ENCODE measurements at regions not wholly inside any gene's neighbourhood (a gene's known extent, or its start where the extent isn't known, plus 50 kb on each side); places are given as distances from the start of the nearest gene placed in this dataset.
A peak's percentile ranks its signal among the peaks of the same experiment; 100 is the strongest.

DNA sequence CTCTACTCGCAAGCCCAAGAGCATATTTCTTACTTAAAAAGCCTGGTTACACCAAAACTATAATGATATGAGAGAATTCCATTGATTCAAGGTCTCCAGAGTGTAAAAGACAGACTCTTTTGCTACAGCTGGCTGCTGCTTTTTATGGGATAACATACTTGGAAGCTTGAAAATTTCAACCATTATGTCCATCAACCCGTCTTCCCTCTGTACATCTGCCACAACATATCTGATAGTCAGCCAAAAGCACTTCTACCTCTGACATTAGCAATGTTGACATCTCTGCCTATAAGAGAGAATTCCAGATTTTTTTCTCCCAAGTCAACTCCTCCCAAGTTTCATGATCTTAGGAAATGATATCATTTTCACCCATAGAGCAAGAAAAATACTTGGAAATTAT, 54.4 kb upstream of the IQCM start:
- Histone ChIP-seq H3K9me3 (ENCODE audit: low read depth, low read length) (0 out of 2 replicates have a peak, but pooled peaks cover 3% of the 10 kb centered on the region), H3K4me3 (no peak overlapping the region), H3K36me3 (ENCODE audit: insufficient read depth, low read length) (no peaks in the 10 kb centered on the region), H3K27ac (no peak overlapping the region), H3K9ac (ENCODE audit: insufficient read length) (no peak overlapping the region)
- no peak for DNase-seq (ENCODE audit: low read depth, low spot score)
- no peak for TF ChIP-seq EZH2 (IDR thresholded peaks at IDR 0.05)
- no peak for TF ChIP-seq POLR2AphosphoS5 (IDR thresholded peaks at IDR 0.05; ENCODE audit: borderline replicate concordance, low read depth, low read length)
- TF ChIP-seq FOXP2 (optimal IDR thresholded peaks at IDR 0.05; ENCODE audit: control extremely low read depth, extremely low read length, insufficient read depth): no peak

DNA sequence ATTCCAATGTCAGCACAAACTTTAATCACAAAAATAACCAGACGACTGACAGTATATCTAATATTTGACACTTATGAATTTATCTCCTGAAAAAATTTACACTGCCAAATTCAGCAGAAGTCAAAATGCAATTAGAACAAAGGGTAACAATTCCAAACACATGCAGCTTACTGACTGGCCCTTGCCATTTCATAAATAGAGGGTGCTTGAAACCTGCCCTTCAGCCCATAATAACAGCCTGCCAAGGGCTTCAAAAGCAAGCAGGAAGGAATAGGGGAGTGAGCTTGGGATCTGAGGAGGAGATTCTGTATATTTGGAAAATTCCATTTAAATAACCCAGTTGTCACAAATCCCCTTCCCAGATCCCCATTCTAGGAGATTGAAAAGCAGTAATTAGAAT, 66.1 kb upstream of the IQCM start:
- TF ChIP-seq EZH2 (IDR thresholded peaks at IDR 0.05): no peak
- no peak for TF ChIP-seq FOXP2 (optimal IDR thresholded peaks at IDR 0.05; ENCODE audit: control extremely low read depth, extremely low read length, insufficient read depth)
- TF ChIP-seq POLR2AphosphoS5 (IDR thresholded peaks at IDR 0.05; ENCODE audit: borderline replicate concordance, low read depth, low read length): no peak
- H3K4me3 ChIP-seq: no peak overlapping the region
- H3K27ac ChIP-seq: no peak overlapping the region
- DNase-seq (ENCODE audit: low read depth, low spot score): no peak
- H3K9ac ChIP-seq (ENCODE audit: insufficient read length): no peak overlapping the region
- no peaks in the 10 kb centered on the region for H3K36me3 ChIP-seq (ENCODE audit: insufficient read depth, low read length)
- no peaks in the 10 kb centered on the region for H3K9me3 ChIP-seq (ENCODE audit: low read depth, low read length)

DNA sequence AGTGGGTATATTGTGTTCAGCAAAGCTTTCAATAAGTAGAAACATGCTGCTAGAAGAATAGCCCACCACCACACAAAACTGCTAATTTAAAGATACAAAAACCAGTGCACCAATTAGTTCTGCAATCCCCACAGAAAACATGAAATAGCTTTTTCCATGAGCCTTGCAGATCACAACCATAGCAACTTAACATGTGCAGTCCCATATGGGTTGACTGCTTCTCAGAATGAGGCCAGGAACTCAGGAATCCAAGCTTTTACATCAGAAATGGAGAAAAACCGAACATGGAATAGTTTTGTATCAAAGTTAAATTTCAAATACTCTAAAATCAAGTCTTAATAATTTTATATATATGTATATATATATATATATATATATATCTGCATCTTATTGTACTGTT, 66.6 kb upstream of the IQCM start:
- Histone ChIP-seq H3K27ac (no peak overlapping the region), H3K36me3 (ENCODE audit: insufficient read depth, low read length) (no peaks in the 10 kb centered on the region), H3K4me3 (no peak overlapping the region), H3K9me3 (ENCODE audit: low read depth, low read length) (no peaks in the 10 kb centered on the region), H3K9ac (ENCODE audit: insufficient read length) (no peak overlapping the region)
- no peak for DNase-seq (ENCODE audit: low read depth, low spot score)
- no peak for TF ChIP-seq FOXP2 (optimal IDR thresholded peaks at IDR 0.05; ENCODE audit: control extremely low read depth, extremely low read length, insufficient read depth)
- no peak for TF ChIP-seq EZH2 (IDR thresholded peaks at IDR 0.05)
- no peak for TF ChIP-seq POLR2AphosphoS5 (IDR thresholded peaks at IDR 0.05; ENCODE audit: borderline replicate concordance, low read depth, low read length)

DNA sequence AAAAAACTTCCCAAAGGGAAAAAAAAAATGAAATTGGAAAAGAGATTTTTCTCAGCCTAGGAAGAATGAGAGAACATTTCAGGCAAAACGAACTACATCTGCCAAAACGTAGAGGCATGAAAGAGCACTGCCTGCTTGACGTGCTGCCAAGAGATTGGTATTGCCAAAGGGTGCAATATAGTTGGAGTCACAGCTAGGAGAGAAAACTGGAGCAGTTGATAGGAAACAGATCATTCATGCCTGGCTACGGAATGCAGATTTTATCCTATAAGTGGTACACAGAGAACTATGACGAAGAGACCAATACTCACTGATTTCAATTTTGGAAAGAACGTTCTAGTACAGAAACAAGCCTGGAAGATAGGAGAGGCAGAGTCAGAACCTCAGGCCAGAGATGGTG, 68.4 kb upstream of the IQCM start:
- H3K36me3 ChIP-seq (ENCODE audit: insufficient read depth, low read length): no peaks in the 10 kb centered on the region
- TF ChIP-seq FOXP2 (optimal IDR thresholded peaks at IDR 0.05; ENCODE audit: control extremely low read depth, extremely low read length, insufficient read depth) (no peak), EZH2 (IDR thresholded peaks at IDR 0.05) (no peak), POLR2AphosphoS5 (IDR thresholded peaks at IDR 0.05; ENCODE audit: borderline replicate concordance, low read depth, low read length) (no peak)
- no peaks in the 10 kb centered on the region for H3K9me3 ChIP-seq (ENCODE audit: low read depth, low read length)
- peak overlapping the region; percentile 12 for H3K9ac ChIP-seq (ENCODE audit: insufficient read length)
- H3K4me3 ChIP-seq: peak overlapping the region; percentile 67
- peak overlapping the region; percentile 86 for H3K27ac ChIP-seq
- DNase-seq (ENCODE audit: low read depth, low spot score): no peak

DNA sequence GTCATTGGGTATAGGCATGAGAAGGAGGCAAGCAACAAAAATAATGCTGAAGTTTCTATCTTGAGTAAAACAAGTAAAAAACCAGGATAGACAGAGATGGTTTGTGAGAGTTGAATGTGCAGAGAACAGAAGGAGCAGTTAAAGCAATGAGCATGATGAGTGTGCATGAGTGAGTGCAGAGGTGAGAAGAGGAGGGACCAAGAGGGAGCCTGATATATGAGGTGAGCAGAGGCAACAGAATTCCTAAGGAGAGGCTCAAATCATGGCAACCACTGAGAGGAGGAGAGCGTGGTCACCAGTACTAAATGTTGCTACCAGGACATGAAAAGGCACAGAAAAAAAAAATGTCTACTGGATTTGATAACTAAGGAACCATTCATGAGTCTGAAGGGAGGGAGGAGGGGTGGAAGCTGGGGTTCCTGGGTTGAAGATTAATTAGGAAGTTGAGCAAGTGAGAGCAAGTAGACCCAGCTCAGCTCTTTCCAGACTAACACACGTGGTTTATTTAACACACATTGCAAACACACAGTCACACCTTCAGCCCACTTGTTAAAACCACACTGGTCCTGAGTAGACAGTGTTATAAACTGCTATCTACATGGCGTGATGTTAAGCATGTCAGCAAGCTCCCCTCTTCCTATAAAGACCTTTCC, 69.0 kb upstream of the IQCM start:
- TF ChIP-seq POLR2AphosphoS5 (IDR thresholded peaks at IDR 0.05; ENCODE audit: borderline replicate concordance, low read depth, low read length) (no peak), EZH2 (IDR thresholded peaks at IDR 0.05) (no peak), FOXP2 (optimal IDR thresholded peaks at IDR 0.05; ENCODE audit: control extremely low read depth, extremely low read length, insufficient read depth) (no peak)
- no peaks in the 10 kb centered on the region for H3K9me3 ChIP-seq (ENCODE audit: low read depth, low read length)
- no peaks in the 10 kb centered on the region for H3K36me3 ChIP-seq (ENCODE audit: insufficient read depth, low read length)
- DNase-seq (ENCODE audit: low read depth, low spot score): no peak
- peak overlapping the region; percentile 67 for H3K4me3 ChIP-seq
- H3K9ac ChIP-seq (ENCODE audit: insufficient read length): no peak overlapping the region
- H3K27ac ChIP-seq: peak overlapping the region; percentile 86

DNA sequence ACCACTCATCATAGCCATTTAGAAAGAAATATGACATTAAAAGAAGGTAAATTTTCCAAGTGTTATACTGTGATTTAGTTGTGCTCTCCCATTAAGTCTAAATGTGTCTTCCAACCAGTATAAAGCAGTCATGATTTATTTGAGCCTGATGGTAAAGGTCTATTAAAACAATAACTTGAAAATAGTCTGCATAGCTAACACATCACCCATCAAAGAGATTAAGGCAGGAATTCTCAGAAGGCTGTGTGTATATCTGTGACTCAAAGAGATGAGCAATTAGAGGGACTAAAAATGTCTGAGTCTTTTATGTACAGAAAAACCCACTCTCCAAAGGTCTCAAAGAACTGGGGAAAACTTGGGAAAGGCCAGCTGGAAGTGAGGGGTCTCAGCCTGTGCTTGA, 70.3 kb upstream of the IQCM start:
- H3K36me3 ChIP-seq (ENCODE audit: insufficient read depth, low read length): no peaks in the 10 kb centered on the region
- no peak overlapping the region for H3K27ac ChIP-seq
- no peak for DNase-seq (ENCODE audit: low read depth, low spot score)

DNA sequence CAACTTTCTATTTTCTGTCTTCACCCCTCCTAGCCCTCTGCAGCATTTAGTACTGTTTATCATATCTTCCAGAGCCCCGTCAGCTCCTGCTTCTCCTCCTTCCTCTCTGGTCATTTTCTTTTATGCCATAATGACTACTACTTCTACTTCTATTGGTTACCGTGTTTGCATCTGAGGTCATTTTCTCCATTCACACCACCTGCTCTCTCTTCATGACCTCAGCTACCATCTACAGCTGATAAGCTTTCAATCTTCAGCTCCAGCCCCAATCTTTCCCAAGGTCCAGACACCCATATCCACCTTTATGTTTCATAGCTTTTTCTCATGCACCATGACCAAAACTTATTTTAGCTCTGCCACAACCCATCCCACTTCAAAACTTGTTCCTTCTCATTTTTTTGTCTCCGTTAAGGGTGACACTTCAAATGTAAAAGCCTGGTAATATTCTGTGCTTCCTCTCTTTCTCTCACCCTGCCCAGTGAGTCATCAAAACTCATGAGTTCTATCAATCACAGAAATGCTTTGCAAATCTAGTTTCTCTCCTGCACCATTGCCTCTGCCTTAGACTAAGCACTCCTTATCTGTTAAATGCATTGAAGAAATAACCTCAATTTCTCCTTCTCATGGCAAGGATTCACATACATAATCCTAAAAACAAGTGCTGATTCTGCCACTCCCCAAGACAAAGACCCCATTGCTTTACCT, 71.3 kb upstream of the IQCM start:
- no peak for DNase-seq (ENCODE audit: low read depth, low spot score)
- no peak overlapping the region for H3K9ac ChIP-seq (ENCODE audit: insufficient read length)
- TF ChIP-seq EZH2 (IDR thresholded peaks at IDR 0.05) (no peak), POLR2AphosphoS5 (IDR thresholded peaks at IDR 0.05; ENCODE audit: borderline replicate concordance, low read depth, low read length) (no peak), FOXP2 (optimal IDR thresholded peaks at IDR 0.05; ENCODE audit: control extremely low read depth, extremely low read length, insufficient read depth) (no peak)
- no peak overlapping the region for H3K4me3 ChIP-seq
- no peaks in the 10 kb centered on the region for H3K36me3 ChIP-seq (ENCODE audit: insufficient read depth, low read length)
- no peak overlapping the region for H3K27ac ChIP-seq
- no peaks in the 10 kb centered on the region for H3K9me3 ChIP-seq (ENCODE audit: low read depth, low read length)

More for the DNA sequence above, 70.3 kb upstream of the IQCM start:
- no peak overlapping the region for H3K4me3 ChIP-seq
- TF ChIP-seq POLR2AphosphoS5 (IDR thresholded peaks at IDR 0.05; ENCODE audit: borderline replicate concordance, low read depth, low read length) (no peak), EZH2 (IDR thresholded peaks at IDR 0.05) (no peak), FOXP2 (optimal IDR thresholded peaks at IDR 0.05; ENCODE audit: control extremely low read depth, extremely low read length, insufficient read depth) (no peak)
- H3K9me3 ChIP-seq (ENCODE audit: low read depth, low read length): no peaks in the 10 kb centered on the region
- H3K9ac ChIP-seq (ENCODE audit: insufficient read length): no peak overlapping the region

DNA sequence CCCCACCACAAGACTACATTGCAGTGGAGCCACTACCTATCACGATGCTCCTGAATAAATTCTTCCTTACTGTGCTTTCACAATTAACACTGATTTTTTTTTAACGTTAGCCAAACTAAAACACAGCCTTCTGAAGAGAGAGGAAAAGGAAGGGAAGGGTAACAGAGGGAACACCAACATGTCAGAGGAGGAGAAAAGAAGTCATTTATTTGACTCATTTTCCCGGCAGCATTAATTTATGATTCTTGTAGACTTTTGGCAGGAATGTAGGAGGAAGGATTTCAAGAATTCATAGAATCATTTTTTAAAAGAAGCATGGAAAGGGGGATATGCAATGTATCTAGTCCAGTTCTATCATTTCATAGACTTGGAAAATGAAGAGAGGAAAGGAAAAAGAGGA, 74.3 kb upstream of the IQCM start:
- no peak for DNase-seq (ENCODE audit: low read depth, low spot score)
- Histone ChIP-seq H3K36me3 (ENCODE audit: insufficient read depth, low read length) (no peaks in the 10 kb centered on the region), H3K9me3 (ENCODE audit: low read depth, low read length) (no peaks in the 10 kb centered on the region), H3K9ac (ENCODE audit: insufficient read length) (no peak overlapping the region), H3K4me3 (no peak overlapping the region), H3K27ac (no peak overlapping the region)
- TF ChIP-seq POLR2AphosphoS5 (IDR thresholded peaks at IDR 0.05; ENCODE audit: borderline replicate concordance, low read depth, low read length) (no peak), FOXP2 (optimal IDR thresholded peaks at IDR 0.05; ENCODE audit: control extremely low read depth, extremely low read length, insufficient read depth) (no peak), EZH2 (IDR thresholded peaks at IDR 0.05) (no peak)

All from SK-N-MC (cell line).